22Rv1 (cell line): ENCODE measurements at regions not wholly inside any gene's neighbourhood (a gene's known extent, or its start where the extent isn't known, plus 50 kb on each side); places are given as distances from the start of the nearest gene placed in this dataset.
"Not testable (repeated sequence)": the region's sequence is repeated elsewhere in the genome, so short reads cannot be mapped to it uniquely, and the experiment has no call there.

Source experiments
- ZFX ChIP-seq: fragments of 450-650 bp; IDR thresholded peaks from 2 replicates; pipeline ENCODE4 v1.6.1; 2017; ENCODE audit warnings: antibody characterized with exemption, borderline replicate concordance
- TF ChIP-seq, protein P1 (sequence below): fragments of 450-650 bp; IDR thresholded peaks from 2 replicates; pipeline ENCODE4 v1.5.1; 2017; ENCODE audit warnings: mild to moderate bottlenecking

DNA sequence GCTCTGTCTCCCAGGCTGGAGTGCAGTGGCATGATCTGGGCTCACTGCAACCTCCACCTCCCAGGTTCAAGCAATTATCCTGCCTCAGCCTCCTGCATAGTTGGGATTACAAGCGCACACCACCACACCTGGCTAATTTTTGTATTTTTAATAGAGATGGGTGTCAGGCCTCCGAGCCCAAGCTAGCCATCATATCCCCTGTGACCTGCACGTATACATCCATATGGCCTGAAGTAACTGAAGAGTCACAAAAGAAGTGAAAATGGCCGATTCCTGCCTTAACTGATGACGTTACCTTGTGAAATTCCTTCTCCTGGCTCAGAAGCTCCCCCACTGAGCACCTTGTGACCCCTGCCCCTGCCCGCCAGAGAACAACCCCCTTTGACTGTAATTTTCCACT lies 109.6 kb upstream of the CLINT1 start:
- TF ChIP-seq, protein P1, sequence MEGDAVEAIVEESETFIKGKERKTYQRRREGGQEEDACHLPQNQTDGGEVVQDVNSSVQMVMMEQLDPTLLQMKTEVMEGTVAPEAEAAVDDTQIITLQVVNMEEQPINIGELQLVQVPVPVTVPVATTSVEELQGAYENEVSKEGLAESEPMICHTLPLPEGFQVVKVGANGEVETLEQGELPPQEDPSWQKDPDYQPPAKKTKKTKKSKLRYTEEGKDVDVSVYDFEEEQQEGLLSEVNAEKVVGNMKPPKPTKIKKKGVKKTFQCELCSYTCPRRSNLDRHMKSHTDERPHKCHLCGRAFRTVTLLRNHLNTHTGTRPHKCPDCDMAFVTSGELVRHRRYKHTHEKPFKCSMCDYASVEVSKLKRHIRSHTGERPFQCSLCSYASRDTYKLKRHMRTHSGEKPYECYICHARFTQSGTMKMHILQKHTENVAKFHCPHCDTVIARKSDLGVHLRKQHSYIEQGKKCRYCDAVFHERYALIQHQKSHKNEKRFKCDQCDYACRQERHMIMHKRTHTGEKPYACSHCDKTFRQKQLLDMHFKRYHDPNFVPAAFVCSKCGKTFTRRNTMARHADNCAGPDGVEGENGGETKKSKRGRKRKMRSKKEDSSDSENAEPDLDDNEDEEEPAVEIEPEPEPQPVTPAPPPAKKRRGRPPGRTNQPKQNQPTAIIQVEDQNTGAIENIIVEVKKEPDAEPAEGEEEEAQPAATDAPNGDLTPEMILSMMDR = not testable (repeated sequence)
- not testable (repeated sequence) for TF ChIP-seq ZFX
